Trophoblast cell (in vitro differentiated cells and primary cell): ENCODE measurements at regions not wholly inside any gene's neighbourhood (a gene's known extent, or its start where the extent isn't known, plus 50 kb on each side); places are given as distances from the start of the nearest gene placed in this dataset.

Experiments used
- DNase-seq, 2 donors: peaks; one replicate each; pipeline ENCODE4 v3.0.0-alpha.2; 2016
- H2AFZ ChIP-seq: 2 replicates; pipeline ENCODE4 v1.6.1; 2013; ENCODE audit warnings: low read length, moderate library complexity, mild to moderate bottlenecking; ENCODE audit not compliant: insufficient read depth, poor library complexity
- H2AK5ac ChIP-seq: 2 replicates; pipeline ENCODE4 v1.6.1; 2013; ENCODE audit warnings: mild to moderate bottlenecking, low read length
- H2BK120ac ChIP-seq: 2 replicates; pipeline ENCODE4 v1.6.1; 2013; ENCODE audit warnings: low read length, mild to moderate bottlenecking, moderate library complexity; ENCODE audit not compliant: insufficient read depth, poor library complexity
- H2BK12ac ChIP-seq: 2 replicates; pipeline ENCODE4 v1.6.1; 2013; ENCODE audit warnings: mild to moderate bottlenecking, low read length, moderate library complexity
- H2BK5ac ChIP-seq: 2 replicates; pipeline ENCODE4 v1.6.1; 2013; ENCODE audit warnings: low read length, low read depth, moderate library complexity, mild to moderate bottlenecking; ENCODE audit not compliant: poor library complexity
- H3K14ac ChIP-seq: 2 replicates; pipeline ENCODE4 v1.6.1; 2013; ENCODE audit warnings: mild to moderate bottlenecking, low read length
- H3K18ac ChIP-seq: 2 replicates; pipeline ENCODE4 v1.6.1; 2013; ENCODE audit warnings: mild to moderate bottlenecking, low read length
- H3K23ac ChIP-seq: 2 replicates; pipeline ENCODE4 v1.6.1; 2013; ENCODE audit warnings: low read length
- H3K27ac ChIP-seq: 2 replicates; pipeline ENCODE4 v1.5.1; 2013; ENCODE audit warnings: low read depth, mild to moderate bottlenecking, inconsistent platforms, low read length, moderate library complexity
- H3K27me3 ChIP-seq: 2 replicates; pipeline ENCODE4 v1.6.1; 2013; ENCODE audit warnings: inconsistent platforms, mild to moderate bottlenecking, low read length, moderate library complexity; ENCODE audit not compliant: insufficient read depth
- H3K36me3 ChIP-seq, 2 experiments: 1 replicate in 1 of 2; 2 replicates in 1 of 2; pipeline ENCODE4 v1.6.1; 2013; ENCODE audit warnings: low read length in 2 of 2, mild to moderate bottlenecking in 2 of 2, moderate library complexity in 1 of 2; ENCODE audit not compliant: insufficient read depth in 2 of 2, control insufficient read depth in 1 of 2
- H3K4ac ChIP-seq: 2 replicates; pipeline ENCODE4 v1.6.1; 2013; ENCODE audit warnings: low read depth, mild to moderate bottlenecking, low read length, moderate library complexity
- H3K4me1 ChIP-seq, 2 experiments: 1 replicate in 1 of 2; 2 replicates in 1 of 2; pipeline ENCODE4 v1.6.1; 2013; ENCODE audit warnings: low read length in 2 of 2, mild to moderate bottlenecking in 2 of 2, moderate library complexity in 1 of 2; ENCODE audit not compliant: insufficient read depth in 2 of 2, control insufficient read depth in 1 of 2
- H3K4me2 ChIP-seq: 2 replicates; pipeline ENCODE4 v1.6.1; 2013; ENCODE audit warnings: inconsistent platforms, mild to moderate bottlenecking, low read length, moderate library complexity
- H3K4me3 ChIP-seq: 2 replicates; pipeline ENCODE4 v1.5.1; 2013; ENCODE audit warnings: mild to moderate bottlenecking, low read depth, low read length, inconsistent platforms
- H3K79me1 ChIP-seq: one replicate; pipeline ENCODE4 v1.6.1; 2013; ENCODE audit warnings: low read length
- H3K79me2 ChIP-seq: 2 replicates; pipeline ENCODE4 v1.6.1; 2013; ENCODE audit warnings: low read length, mild to moderate bottlenecking; ENCODE audit not compliant: control insufficient read depth, insufficient read depth, poor library complexity
- H3K9ac ChIP-seq: 2 replicates; pipeline ENCODE4 v1.6.1; 2013; ENCODE audit warnings: mild to moderate bottlenecking, low read length
- H3K9me3 ChIP-seq: 2 replicates; pipeline ENCODE4 v1.6.1; 2013; ENCODE audit warnings: low read depth, mild to moderate bottlenecking, control low read depth, inconsistent platforms, low read length; ENCODE audit not compliant: insufficient read depth
- H4K12ac ChIP-seq: 2 replicates; pipeline ENCODE4 v1.6.1; 2013; ENCODE audit warnings: low read depth, mild to moderate bottlenecking, low read length, moderate library complexity
- H4K8ac ChIP-seq: 2 replicates; pipeline ENCODE4 v1.6.1; 2013; ENCODE audit warnings: low read depth, mild to moderate bottlenecking, low read length, moderate library complexity
- H4K91ac ChIP-seq: one replicate; pipeline ENCODE4 v1.6.1; 2013; ENCODE audit warnings: low read depth, mild to moderate bottlenecking, low read length, moderate library complexity
- WGBS: extraction: QIAGEN DNeasy Blood & Tissue Kit; methylation state at CpG from one replicate; pipeline ENCODE4 v1.1.7; 2013; ENCODE audit warnings: missing lambda C conversion rate; ENCODE audit not compliant: insufficient read length, insufficient coverage; ENCODE audit errors: extremely low coverage; 5-methylcytosine and 5-hydroxymethylcytosine counted together

- Histone ChIP-seq H3K18ac (no peak overlapping the region), H2BK5ac (no peak overlapping the region), H4K91ac (no peak overlapping the region), H3K14ac (no peak overlapping the region), H3K79me1 (no peaks in the 10 kb centered on the region), H3K36me3 (no peaks in the 10 kb centered on the region), H3K23ac (no peak overlapping the region), H3K4ac (no peak overlapping the region), H3K79me2 (no peaks in the 10 kb centered on the region), H2AFZ (no peak overlapping the region), H2AK5ac (no peak overlapping the region), H2BK12ac (no peak overlapping the region), H3K4me1 (no peaks in the 10 kb centered on the region), H3K4me2 (no peak overlapping the region), H3K9me3 (no peaks in the 10 kb centered on the region), H3K27ac (no peak overlapping the region), H3K9ac (no peak overlapping the region), H3K27me3 (no peaks in the 10 kb centered on the region), H2BK120ac (no peak overlapping the region), H3K4me3 (no peak overlapping the region), H4K8ac (no peak overlapping the region), H4K12ac (no peak overlapping the region)
- no CpG with 5 or more reads among the region's 2 CpGs for WGBS
- DNase-seq, result peak in 1 of 2 donors; percentile 40
Observed at GRCh38 chr7:17142831-17143541, 155.5 kb upstream of the AHR start.

- Histone ChIP-seq H3K23ac (no peak overlapping the region), H3K14ac (no peak overlapping the region), H2AFZ (no peak overlapping the region), H4K8ac (no peak overlapping the region), H3K4me1 (no peaks in the 10 kb centered on the region), H3K4ac (no peak overlapping the region), H3K27ac (no peak overlapping the region), H3K36me3 (no peaks in the 10 kb centered on the region), H3K9ac (no peak overlapping the region), H2BK120ac (no peak overlapping the region), H3K9me3 (no peaks in the 10 kb centered on the region), H3K4me2 (no peak overlapping the region), H3K79me2 (no peaks in the 10 kb centered on the region), H3K27me3 (no peaks in the 10 kb centered on the region), H4K91ac (no peak overlapping the region), H2AK5ac (no peak overlapping the region), H4K12ac (no peak overlapping the region), H3K79me1 (no peaks in the 10 kb centered on the region), H3K4me3 (no peak overlapping the region), H2BK12ac (no peak overlapping the region), H2BK5ac (no peak overlapping the region), H3K18ac (no peak overlapping the region)
- DNase-seq, result no peak
- no CpG with 5 or more reads among the region's 4 CpGs for WGBS
Observed at GRCh38 chr7:17144322-17144721, 154.1 kb upstream of the AHR start.

GRCh38 chr7:17146621-17147020 is 151.8 kb upstream of the AHR start:
- Histone ChIP-seq H2BK120ac (no peak overlapping the region), H3K23ac (no peak overlapping the region), H3K4ac (no peak overlapping the region), H2BK12ac (no peak overlapping the region), H3K79me1 (no peaks in the 10 kb centered on the region), H3K27ac (no peak overlapping the region), H3K4me3 (no peak overlapping the region), H3K4me2 (no peak overlapping the region), H4K8ac (no peak overlapping the region), H3K18ac (no peak overlapping the region), H4K91ac (no peak overlapping the region), H3K9ac (no peak overlapping the region), H3K36me3 (no peaks in the 10 kb centered on the region), H2AFZ (no peak overlapping the region), H3K9me3 (no peaks in the 10 kb centered on the region), H2BK5ac (no peak overlapping the region), H3K14ac (no peak overlapping the region), H4K12ac (no peak overlapping the region), H3K4me1 (no peaks in the 10 kb centered on the region), H2AK5ac (no peak overlapping the region), H3K79me2 (no peaks in the 10 kb centered on the region), H3K27me3 (no peaks in the 10 kb centered on the region)
- no CpG with 5 or more reads among the region's 4 CpGs for WGBS
- no peak for DNase-seq

- Histone ChIP-seq H2BK5ac (no peak overlapping the region), H3K23ac (no peak overlapping the region), H3K4me2 (no peak overlapping the region), H3K36me3 (no peaks in the 10 kb centered on the region), H3K14ac (no peak overlapping the region), H3K9ac (no peak overlapping the region), H2BK120ac (no peak overlapping the region), H3K9me3 (no peaks in the 10 kb centered on the region), H2AK5ac (no peak overlapping the region), H3K79me1 (no peaks in the 10 kb centered on the region), H4K8ac (no peak overlapping the region), H3K27me3 (no peaks in the 10 kb centered on the region), H4K12ac (no peak overlapping the region), H2BK12ac (no peak overlapping the region), H4K91ac (no peak overlapping the region), H3K4ac (no peak overlapping the region), H3K79me2 (no peaks in the 10 kb centered on the region), H3K27ac (no peak overlapping the region), H2AFZ (no peak overlapping the region), H3K4me3 (no peak overlapping the region), H3K18ac (no peak overlapping the region), H3K4me1 (no peaks in the 10 kb centered on the region)
- no CpG with 5 or more reads among the region's 7 CpGs for WGBS
- DNase-seq, result no peak
Observed at GRCh38 chr7:17147409-17147808, 151.0 kb upstream of the AHR start.
